ENCODE measurements at regions not wholly inside any gene's neighbourhood (a gene's known extent, or its start where the extent isn't known, plus 50 kb on each side); places are given as distances from the start of the nearest gene placed in this dataset.
"Not testable (repeated sequence)": the region's sequence is repeated elsewhere in the genome, so short reads cannot be mapped to it uniquely, and the experiment has no call there.

- Mint-ChIP-seq H3K27ac (no peak overlapping the region), H3K9me3 (no peaks in the 10 kb centered on the region), H3K4me3 (no peak overlapping the region), H3K36me3 (ENCODE audit: low read depth) (no peaks in the 10 kb centered on the region), H3K4me1 (peaks cover 6% of the 10 kb centered on the region), H3K27me3 (ENCODE audit: insufficient read depth) (peaks cover 14% of the 10 kb centered on the region)
- no peaks in the 10 kb centered on the region for H3K36me3 ChIP-seq (ENCODE audit: control insufficient read depth, insufficient read depth, low read length)
- H3K9me3 ChIP-seq (ENCODE audit: control insufficient read depth, low read length), result no peaks in the 10 kb centered on the region
- H3K4me3 ChIP-seq (ENCODE audit: low read length), result no peak overlapping the region
- DNase-seq, result no peak
- no peak overlapping the region for H3K9ac ChIP-seq (ENCODE audit: extremely low read depth, low read length, poor library complexity, severe bottlenecking)
- no peak for TF ChIP-seq CTCF (conservative IDR thresholded peaks at IDR 0.05)
- H3K27ac ChIP-seq (ENCODE audit: low read depth, low read length), result no peak overlapping the region
- H3K4me1 ChIP-seq (ENCODE audit: control insufficient read depth, insufficient read depth, low read length), result no peaks in the 10 kb centered on the region
- 77 to 100% methylated on average over 1 to 2 of the region's 2 CpGs for WGBS, 2 experiments (ENCODE audit: insufficient coverage in 1 of 2, insufficient read length in 1 of 2)
- H3K27me3 ChIP-seq (ENCODE audit: control insufficient read depth, insufficient read depth, low read length, poor library complexity, severe bottlenecking), result no peaks in the 10 kb centered on the region
Observed at GRCh38 chr3:145906755-145907154, 254.2 kb downstream of the PLOD2 start.

- Histone ChIP-seq H3K4me3 (ENCODE audit: low read length) (no peak overlapping the region), H3K27ac (ENCODE audit: low read depth, low read length) (no peak overlapping the region), H3K27me3 (ENCODE audit: control insufficient read depth, insufficient read depth, low read length, poor library complexity, severe bottlenecking) (no peaks in the 10 kb centered on the region), H3K4me1 (ENCODE audit: control insufficient read depth, insufficient read depth, low read length) (no peaks in the 10 kb centered on the region), H3K36me3 (ENCODE audit: control insufficient read depth, insufficient read depth, low read length) (no peaks in the 10 kb centered on the region), H3K9ac (ENCODE audit: extremely low read depth, low read length, poor library complexity, severe bottlenecking) (no peak overlapping the region), H3K9me3 (ENCODE audit: control insufficient read depth, low read length) (peaks cover 4% of the 10 kb centered on the region)
- H3K27ac Mint-ChIP-seq, result no peak overlapping the region
- DNase-seq, result no peak
- WGBS, 2 experiments (ENCODE audit: insufficient coverage in 1 of 2, insufficient read length in 1 of 2), result 66 to 100% methylated on average over 1 to 2 of the region's 2 CpGs
- H3K4me1 Mint-ChIP-seq, result no peaks in the 10 kb centered on the region
- no peak overlapping the region for H3K4me3 Mint-ChIP-seq
- H3K36me3 Mint-ChIP-seq (ENCODE audit: low read depth), result no peaks in the 10 kb centered on the region
- peaks cover 1% of the 10 kb centered on the region for H3K9me3 Mint-ChIP-seq
- no peaks in the 10 kb centered on the region for H3K27me3 Mint-ChIP-seq (ENCODE audit: insufficient read depth)
- TF ChIP-seq CTCF (conservative IDR thresholded peaks at IDR 0.05), result no peak
Observed at GRCh38 chr3:145911016-145911415, 250.0 kb downstream of the PLOD2 start.

GRCh38 chr3:145915787-145916186 is 245.2 kb downstream of the PLOD2 start:
- no peaks in the 10 kb centered on the region for H3K4me1 Mint-ChIP-seq
- no peaks in the 10 kb centered on the region for H3K27me3 ChIP-seq (ENCODE audit: control insufficient read depth, insufficient read depth, low read length, poor library complexity, severe bottlenecking)
- no peak overlapping the region for H3K27ac Mint-ChIP-seq
- peaks cover 28% of the 10 kb centered on the region for H3K9me3 Mint-ChIP-seq
- H3K36me3 ChIP-seq (ENCODE audit: control insufficient read depth, insufficient read depth, low read length), result no peaks in the 10 kb centered on the region
- H3K4me1 ChIP-seq (ENCODE audit: control insufficient read depth, insufficient read depth, low read length), result no peaks in the 10 kb centered on the region
- no peak overlapping the region for H3K27ac ChIP-seq (ENCODE audit: low read depth, low read length)
- H3K27me3 Mint-ChIP-seq (ENCODE audit: insufficient read depth), result no peaks in the 10 kb centered on the region
- DNase-seq, result peak; percentile 45
- WGBS, 2 experiments (ENCODE audit: insufficient coverage in 1 of 2, insufficient read length in 1 of 2), result 88% methylated on average over 3 of the region's 3 CpGs; no CpG with 5 or more reads in 1 of the 2 experiments
- no peak overlapping the region for H3K4me3 ChIP-seq (ENCODE audit: low read length)
- peaks cover 18% of the 10 kb centered on the region for H3K9me3 ChIP-seq (ENCODE audit: control insufficient read depth, low read length)
- H3K36me3 Mint-ChIP-seq (ENCODE audit: low read depth), result peaks cover 4% of the 10 kb centered on the region
- H3K9ac ChIP-seq (ENCODE audit: extremely low read depth, low read length, poor library complexity, severe bottlenecking), result no peak overlapping the region
- TF ChIP-seq CTCF (conservative IDR thresholded peaks at IDR 0.05), result peak; percentile 53
- H3K4me3 Mint-ChIP-seq, result no peak overlapping the region

GRCh38 chr3:145927736-145928135 is 233.2 kb downstream of the PLOD2 start:
- H3K9me3 ChIP-seq (ENCODE audit: control insufficient read depth, low read length); H3K27me3 ChIP-seq (ENCODE audit: control insufficient read depth, insufficient read depth, low read length, poor library complexity, severe bottlenecking); H3K4me1 Mint-ChIP-seq; H3K4me3 Mint-ChIP-seq; H3K27me3 Mint-ChIP-seq (ENCODE audit: insufficient read depth); DNase-seq; H3K4me1 ChIP-seq (ENCODE audit: control insufficient read depth, insufficient read depth, low read length); H3K36me3 Mint-ChIP-seq (ENCODE audit: low read depth); H3K27ac ChIP-seq (ENCODE audit: low read depth, low read length); H3K9ac ChIP-seq (ENCODE audit: extremely low read depth, low read length, poor library complexity, severe bottlenecking); H3K27ac Mint-ChIP-seq; H3K36me3 ChIP-seq (ENCODE audit: control insufficient read depth, insufficient read depth, low read length); H3K4me3 ChIP-seq (ENCODE audit: low read length): not testable (repeated sequence)
- H3K9me3 Mint-ChIP-seq, result peaks cover 14% of the 10 kb centered on the region
- WGBS, 2 experiments (ENCODE audit: insufficient coverage in 1 of 2, insufficient read length in 1 of 2), result 91 to 95% methylated on average over 6 to 10 of the region's 21 CpGs
